HTR-8/SVneo (cell line): ENCODE measurements at regions not wholly inside any gene's neighbourhood (a gene's known extent, or its start where the extent isn't known, plus 50 kb on each side); places are given as distances from the start of the nearest gene placed in this dataset.

Experiments
- DNase-seq: peaks from one replicate; pipeline ENCODE4 v3.0.0; 2011; ENCODE audit warnings: low spot score, mixed read lengths; ENCODE audit not compliant: insufficient read length
- FAIRE-seq: peaks from 2 replicates; lab custom pipeline; 2011; peaks lifted over from hg19 to GRCh38; lab: Jason Lieb, UNC

- DNase-seq = no peak
- FAIRE-seq = peak; percentile 52
Observed at GRCh38 chr6:147709396-147710272, 201.1 kb downstream of the SAMD5 start.

- FAIRE-seq (no peak), DNase-seq (no peak)
Observed at GRCh38 chr6:147710890-147711289, 202.4 kb downstream of the SAMD5 start.

DNA sequence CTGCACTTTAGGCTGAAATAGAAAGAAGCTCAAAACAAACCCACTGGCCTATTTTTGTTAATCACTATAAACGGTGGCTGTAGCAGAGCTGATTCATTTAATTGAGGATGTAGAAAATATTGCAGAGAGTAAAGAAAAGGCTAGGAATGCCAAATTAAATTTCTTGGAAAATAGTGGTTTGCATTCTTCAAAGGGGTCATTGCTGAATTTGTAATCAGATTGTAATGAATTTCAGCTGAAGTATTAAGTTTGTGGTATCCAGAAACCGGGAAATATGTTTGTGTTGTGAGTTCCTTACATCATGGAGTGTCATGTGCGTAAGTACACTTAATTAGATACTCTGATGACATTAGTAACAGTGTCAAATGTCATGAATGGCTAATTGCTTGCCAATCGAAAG lies 203.0 kb downstream of the SAMD5 start:
- DNase-seq (no peak), FAIRE-seq (no peak)

- no peak for FAIRE-seq
Observed at GRCh38 chr6:147712841-147713240, 204.4 kb downstream of the SAMD5 start.

DNA sequence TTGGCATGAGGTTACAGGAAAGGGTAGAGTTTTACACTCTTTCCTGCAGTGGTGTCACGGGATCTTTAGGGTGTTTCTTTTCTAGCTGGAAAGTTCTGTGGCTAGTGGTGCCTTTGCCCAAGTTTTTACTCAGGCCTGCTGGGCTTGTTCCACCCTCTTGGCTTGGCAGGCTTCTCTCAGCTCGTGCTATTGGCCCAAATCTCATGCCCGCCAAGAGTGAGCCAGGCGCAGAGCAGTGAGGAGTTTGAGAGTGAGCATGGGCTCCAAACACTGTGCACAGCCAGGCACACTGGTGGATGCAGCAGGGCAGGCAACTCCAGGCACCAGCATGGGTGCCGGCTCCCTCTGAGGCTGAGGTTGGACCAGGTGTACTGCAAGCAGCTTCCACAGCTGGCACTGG lies 206.5 kb downstream of the SAMD5 start:
- no peak for FAIRE-seq
- no peak for DNase-seq

More at GRCh38 chr6:147712841-147713240, 204.4 kb downstream of the SAMD5 start:
- DNase-seq = no peak

GRCh38 chr6:147716434-147716833 lies 207.9 kb downstream of the SAMD5 start:
- DNase-seq = no peak
- FAIRE-seq = no peak

- FAIRE-seq = no peak
- DNase-seq = no peak
Observed at GRCh38 chr6:147717991-147718390, 209.5 kb downstream of the SAMD5 start.

- no peak for DNase-seq
- no peak for FAIRE-seq
Observed at GRCh38 chr6:147722158-147722557, 213.7 kb downstream of the SAMD5 start.

DNA sequence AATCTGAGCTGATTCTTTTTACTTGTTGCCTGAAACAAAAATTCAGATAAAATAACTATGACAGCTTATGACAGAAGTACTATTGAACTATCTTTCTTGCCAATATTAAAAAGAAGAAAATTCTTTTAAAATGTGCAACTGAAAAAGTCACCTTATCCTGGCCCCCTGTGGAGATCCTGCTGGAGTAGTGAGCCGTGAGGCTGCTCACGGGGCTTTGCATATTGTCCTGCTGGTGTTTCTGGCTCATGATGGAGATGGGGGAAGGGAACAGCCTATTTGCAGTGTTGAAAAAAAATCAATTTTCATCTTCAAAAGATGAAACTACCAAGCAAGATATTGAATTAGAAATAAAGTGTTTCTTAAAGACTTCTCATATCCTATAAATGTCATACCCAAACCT lies 216.0 kb downstream of the SAMD5 start:
- FAIRE-seq = no peak
- no peak for DNase-seq

GRCh38 chr6:147726342-147726741 lies 217.9 kb downstream of the SAMD5 start:
- FAIRE-seq (no peak), DNase-seq (no peak)

DNA sequence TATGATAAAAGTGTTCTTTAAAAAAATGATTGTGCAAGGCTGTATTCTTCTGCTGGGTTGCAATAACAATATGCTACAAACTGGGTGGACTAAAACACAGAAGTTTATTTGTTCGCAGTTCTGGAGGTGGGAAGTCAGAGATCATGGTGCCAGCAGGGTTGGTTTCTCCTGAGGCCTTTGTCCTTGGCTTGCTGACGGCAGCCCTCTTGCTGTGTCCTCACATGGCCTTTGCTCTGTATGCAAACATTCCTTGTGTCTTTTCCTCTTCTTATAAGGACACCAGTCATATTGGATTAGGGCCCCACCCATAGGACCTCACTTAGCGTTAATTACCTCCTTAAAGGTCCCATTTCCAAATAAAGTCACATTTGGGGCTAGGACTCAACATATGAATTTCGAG lies 220.4 kb downstream of the SAMD5 start:
- FAIRE-seq (no peak), DNase-seq (no peak)

DNA sequence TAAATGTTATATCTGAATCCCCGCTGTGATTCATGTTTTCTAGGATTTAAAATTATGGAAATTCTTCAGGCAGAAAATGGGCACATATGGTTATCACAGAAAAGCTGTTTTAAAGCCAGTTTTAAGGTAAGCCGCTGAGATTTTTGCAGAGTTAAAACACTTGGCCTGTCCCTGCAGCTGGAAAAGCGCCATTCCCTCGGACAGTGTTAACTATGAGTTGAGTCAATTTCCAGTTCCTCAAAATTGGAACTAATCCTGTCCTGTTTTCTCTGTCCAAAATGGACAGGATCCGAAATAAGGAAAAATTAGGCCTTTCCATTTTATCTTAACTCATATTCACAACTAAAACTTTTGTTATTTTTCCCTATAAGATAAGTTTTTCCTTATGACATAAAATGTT lies 225.2 kb downstream of the SAMD5 start:
- no peak for DNase-seq
- FAIRE-seq = no peak

DNA sequence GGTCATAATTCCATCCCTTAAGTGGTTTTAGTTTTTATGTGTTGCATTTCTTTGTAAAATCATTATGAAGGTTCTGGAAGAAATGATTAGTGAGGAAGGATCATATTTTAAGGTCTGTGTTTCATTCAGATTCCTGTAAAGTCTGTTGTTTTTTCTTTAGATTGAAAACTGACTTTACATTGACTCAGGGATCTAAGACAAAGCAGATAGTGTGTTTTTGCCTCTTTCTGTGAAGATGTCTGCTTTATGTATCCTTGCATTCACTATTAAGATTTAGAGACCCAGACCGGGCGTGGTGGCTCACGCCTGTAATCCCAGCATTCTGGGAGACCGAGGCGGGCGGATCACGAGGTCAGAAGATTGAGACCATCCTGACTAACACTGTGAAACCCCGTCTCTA lies 225.7 kb downstream of the SAMD5 start:
- FAIRE-seq (no peak), DNase-seq (no peak)

- DNase-seq = no peak
- FAIRE-seq = peak; percentile 38
Observed at GRCh38 chr6:147735924-147736323, 227.4 kb downstream of the SAMD5 start.

DNA sequence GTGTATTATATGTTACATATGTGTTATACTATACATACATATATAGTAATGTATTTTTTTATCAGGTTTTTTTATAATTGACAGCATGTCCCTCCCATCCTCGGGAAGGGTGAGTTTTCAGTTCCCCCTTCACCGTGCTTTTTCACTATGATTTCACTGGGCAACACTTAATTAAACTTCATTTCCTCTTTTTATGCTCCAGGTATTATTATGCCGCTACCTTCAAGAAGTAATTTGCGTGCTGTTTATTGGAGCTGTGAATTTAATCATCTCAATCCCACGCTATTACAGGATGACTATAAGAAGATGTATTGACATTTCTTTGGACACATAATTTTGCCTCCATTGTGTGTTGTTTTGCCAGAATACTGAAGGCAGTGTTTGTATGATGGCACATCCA lies 228.6 kb downstream of the SAMD5 start:
- no peak for DNase-seq
- no peak for FAIRE-seq

GRCh38 chr6:147738099-147738498 lies 229.6 kb downstream of the SAMD5 start:
- DNase-seq (no peak), FAIRE-seq (no peak)

- no peak for DNase-seq
Observed at GRCh38 chr6:147738516-147739162, 230.1 kb downstream of the SAMD5 start.

GRCh38 chr6:147740326-147740725 lies 231.8 kb downstream of the SAMD5 start:
- DNase-seq = no peak
- FAIRE-seq = no peak

More at GRCh38 chr6:147738516-147739162, 230.1 kb downstream of the SAMD5 start:
- FAIRE-seq = no peak

GRCh38 chr6:147740916-147741315 lies 232.4 kb downstream of the SAMD5 start:
- FAIRE-seq (no peak), DNase-seq (no peak)

DNA sequence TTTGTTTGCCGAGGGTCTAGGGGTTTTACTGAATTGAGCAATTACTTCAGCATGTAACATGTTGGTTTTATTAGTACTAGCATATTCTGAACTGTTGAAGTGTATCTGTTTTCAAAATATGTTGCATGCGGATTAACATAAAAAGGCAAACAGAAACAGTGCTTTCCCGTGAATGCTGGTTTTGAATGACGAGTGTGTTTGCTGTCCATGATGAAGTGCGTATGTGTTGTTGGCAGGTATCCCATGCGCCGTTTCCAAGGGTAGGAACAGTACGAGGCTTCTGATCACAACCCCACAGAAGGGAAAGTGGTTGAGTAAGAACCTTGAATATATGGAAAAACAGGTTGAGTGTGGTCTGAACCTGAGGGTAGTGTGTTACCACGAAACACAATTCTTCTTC lies 232.9 kb downstream of the SAMD5 start:
- FAIRE-seq = no peak
- no peak for DNase-seq

DNA sequence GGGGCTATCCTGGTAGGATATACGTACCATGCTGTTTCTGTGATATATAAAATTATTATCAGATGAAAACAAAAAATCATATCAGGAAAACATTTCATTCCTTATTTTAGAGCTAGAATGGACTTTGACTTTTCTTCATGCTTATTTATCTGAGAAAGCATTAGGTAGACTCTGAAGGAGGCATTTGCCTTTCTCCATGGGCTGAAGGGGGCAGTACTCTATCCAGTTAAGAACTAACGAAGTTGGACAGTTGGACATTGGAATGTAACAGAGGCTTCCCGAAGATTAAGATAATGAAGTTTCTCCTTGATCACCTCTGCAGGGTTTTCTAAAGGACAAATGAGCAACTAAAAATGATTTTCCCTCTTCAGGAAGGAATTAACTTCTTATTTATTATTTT lies 233.9 kb downstream of the SAMD5 start:
- no peak for FAIRE-seq
- no peak for DNase-seq

- DNase-seq (no peak), FAIRE-seq (no peak)
Observed at GRCh38 chr6:147744012-147744411, 235.5 kb downstream of the SAMD5 start.
